GM19023 (cell line): ENCODE measurements at regions not wholly inside any gene's neighbourhood (a gene's known extent, or its start where the extent isn't known, plus 50 kb on each side); places are given as distances from the start of the nearest gene placed in this dataset.
A peak's percentile ranks its signal among the peaks of the same experiment; 100 is the strongest.
"Not testable (repeated sequence)": the region's sequence is repeated elsewhere in the genome, so short reads cannot be mapped to it uniquely, and the experiment has no call there.

Experiments
- ATAC-seq: cut with Tn5 transposase; IDR thresholded peaks from one replicate; pipeline ENCODE4 v1.9.1; 2021; ENCODE audit warnings: mild to moderate bottlenecking, moderate library complexity; ENCODE audit not compliant: unreplicated experiment

DNA sequence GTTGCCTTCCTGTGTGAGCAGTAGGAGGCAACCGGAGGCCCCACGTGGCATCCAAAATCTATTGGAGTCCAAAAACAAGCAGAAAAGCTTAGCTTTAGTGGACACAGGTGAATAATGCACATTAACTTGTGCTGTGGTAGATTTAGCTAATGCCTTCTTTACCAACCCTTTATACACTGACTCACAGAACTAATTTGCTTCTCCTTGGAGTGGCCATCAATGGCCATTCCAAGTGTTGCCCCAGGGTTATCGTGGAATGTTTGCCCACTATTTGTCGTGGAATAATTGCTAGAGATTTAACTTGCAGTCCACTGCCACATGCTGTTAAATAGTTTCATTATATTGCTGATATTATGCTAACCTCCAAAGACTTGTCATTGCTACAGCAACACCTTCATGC lies 729.1 kb downstream of the STPG2 start:
- no peak for ATAC-seq

GRCh38 chr4:97432551-97432950 lies 710.7 kb downstream of the STPG2 start:
- no peak for ATAC-seq

DNA sequence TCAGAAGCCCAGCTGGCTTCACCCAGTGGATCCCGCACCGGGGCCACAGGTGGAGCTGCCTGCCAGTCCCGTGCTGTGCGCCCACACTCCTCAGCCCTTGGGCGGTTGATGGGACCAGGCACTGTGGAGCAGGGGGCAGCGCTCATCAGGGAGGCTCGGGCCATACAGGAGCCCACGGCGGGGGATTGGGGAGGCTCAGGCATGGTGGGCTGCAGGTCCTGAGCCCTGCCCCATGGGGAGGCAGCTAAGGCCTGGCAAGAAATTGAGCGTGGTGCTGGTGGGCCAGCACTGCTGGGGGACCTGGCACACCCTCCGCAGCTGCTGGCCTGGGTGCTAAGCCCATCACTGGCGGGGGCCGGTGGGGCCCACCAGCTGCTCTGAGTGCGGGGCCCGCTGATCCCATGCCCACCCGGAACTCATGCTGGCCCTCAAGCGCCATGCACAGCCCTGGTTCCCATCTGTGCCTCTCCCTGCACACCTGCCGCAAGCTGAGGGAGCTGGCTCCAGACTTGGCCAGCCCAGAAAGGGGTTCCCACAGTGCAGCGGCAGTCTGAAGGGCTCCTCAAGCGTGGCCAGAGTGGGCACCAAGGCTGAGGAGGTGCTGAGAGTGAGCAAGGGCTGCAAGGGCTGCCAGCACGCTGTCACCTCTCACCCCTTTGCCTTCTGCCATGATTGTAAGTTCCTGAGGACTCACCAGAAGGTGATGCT lies 705.1 kb downstream of the STPG2 start:
- not testable (repeated sequence) for ATAC-seq

DNA sequence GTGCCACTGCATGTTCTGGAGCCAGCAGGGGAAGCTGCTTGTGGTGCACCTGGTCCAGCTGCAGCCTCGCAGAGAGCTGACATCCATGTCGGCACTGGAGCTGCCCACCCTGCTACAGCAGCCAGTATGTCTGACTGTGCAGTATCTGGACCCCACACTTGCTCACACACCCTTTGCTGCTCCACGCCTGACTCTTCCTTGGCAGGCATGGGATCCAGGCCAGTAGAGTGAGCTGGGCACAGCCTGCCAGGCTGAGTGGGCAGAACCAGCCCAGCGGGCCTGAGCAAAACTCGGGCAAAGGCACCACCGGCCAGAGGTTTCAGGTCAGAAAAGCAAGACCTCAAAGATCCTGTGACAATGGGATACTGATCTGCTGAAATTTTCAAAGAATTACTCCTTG lies 690.1 kb downstream of the STPG2 start:
- no peak for ATAC-seq

DNA sequence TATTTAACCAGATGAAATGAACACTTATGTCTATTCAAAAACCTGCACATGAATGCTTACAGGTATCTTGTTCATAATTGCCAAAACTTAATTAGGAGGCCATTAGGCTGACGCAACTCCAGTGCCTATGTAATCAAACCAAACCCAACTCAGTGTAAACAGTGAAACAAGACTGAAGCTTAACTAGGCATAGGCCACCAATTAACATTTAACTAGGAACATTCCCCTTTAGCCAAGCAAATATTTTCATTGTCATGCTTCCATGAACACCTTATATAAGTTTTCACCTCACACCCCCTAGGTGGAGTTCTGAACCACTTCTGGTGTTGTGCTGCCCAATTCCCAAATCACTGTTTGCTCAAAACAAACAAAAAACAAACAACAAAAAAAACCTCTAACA lies 686.0 kb downstream of the STPG2 start:
- ATAC-seq: no peak

- ATAC-seq: no peak
Measured at GRCh38 chr4:97468272-97468671, 675.0 kb downstream of the STPG2 start.

GRCh38 chr4:97475621-97476020 lies 667.7 kb downstream of the STPG2 start:
- ATAC-seq: no peak

GRCh38 chr4:97477974-97478373 lies 665.3 kb downstream of the STPG2 start:
- ATAC-seq: no peak

DNA sequence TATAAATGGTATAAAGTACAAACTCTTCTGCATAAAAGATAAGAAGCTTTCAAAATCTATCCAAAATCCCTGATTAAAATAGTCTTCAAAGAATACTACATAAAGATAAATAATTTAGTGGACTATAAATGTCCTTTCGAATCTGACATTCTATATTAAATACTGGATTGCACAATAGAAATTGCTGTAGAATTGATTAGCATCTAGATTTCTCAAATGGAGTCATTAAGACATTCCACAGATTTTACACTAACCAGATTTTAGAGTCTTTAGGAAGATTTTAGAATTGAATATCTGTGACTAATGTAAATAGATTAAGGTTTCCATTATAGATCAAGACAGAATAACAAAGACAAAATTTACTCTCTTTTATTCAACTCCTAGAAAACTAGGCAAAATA lies 663.9 kb downstream of the STPG2 start:
- ATAC-seq: no peak

- ATAC-seq: no peak
Measured at GRCh38 chr4:97491856-97492255, 651.4 kb downstream of the STPG2 start.

DNA sequence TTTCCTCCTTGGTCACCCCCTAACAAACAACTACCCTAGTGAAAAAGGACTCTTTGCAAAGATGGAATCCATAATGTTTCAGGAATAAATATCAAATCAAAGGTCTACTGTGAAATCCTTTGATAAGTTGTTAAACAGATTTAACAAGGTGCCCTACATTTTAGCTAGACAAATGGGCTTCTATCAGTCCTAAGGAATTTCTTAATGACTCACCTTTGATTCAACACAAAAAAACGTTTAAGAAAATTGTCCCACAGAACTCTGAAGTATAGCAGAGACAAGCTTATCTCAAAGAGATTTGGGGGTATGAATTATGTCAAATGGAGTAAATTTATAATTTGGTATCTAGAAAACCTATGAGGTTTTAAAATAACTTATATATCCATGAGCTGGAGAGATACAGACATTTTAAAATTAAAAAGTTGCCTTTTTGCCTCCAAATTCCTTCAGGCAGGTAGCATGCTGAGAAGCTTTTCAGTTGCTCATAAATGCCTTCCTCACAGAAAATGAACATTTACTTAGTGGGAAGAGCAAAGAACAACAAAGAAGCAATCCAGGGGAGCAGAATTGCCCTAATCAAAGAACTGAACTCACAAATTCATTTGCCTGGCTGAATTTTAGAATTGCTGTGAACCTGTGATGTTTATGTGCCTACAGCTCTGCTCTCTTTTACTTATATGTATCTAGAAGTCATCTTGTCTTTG lies 649.3 kb downstream of the STPG2 start:
- no peak for ATAC-seq

DNA sequence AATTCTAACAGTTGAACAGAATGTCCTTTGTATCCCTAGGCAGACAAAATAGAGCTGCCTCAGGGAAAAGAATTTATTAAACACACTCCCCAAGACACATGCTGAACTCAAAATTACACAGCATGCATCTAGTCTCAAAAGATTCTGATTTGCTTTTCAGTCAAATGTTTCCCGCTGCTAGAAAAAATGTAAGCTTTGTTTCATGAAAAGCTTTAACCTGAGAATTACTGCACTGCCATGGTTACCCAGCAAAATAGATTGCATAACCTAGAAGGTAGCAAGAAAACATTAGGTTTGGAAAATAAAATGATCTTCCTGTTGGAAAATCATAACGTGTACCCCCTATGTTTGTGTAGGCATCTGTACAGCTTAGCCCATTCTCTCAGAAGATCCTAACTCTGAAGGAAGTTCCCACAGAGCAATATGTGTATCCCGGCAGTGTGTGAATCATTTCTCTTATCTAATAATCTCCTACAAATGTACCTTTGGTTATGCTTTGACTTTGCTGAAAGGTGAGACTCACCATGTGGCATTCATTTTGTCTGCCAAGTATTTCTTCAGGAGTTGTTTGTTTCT lies 646.9 kb downstream of the STPG2 start:
- ATAC-seq: no peak

DNA sequence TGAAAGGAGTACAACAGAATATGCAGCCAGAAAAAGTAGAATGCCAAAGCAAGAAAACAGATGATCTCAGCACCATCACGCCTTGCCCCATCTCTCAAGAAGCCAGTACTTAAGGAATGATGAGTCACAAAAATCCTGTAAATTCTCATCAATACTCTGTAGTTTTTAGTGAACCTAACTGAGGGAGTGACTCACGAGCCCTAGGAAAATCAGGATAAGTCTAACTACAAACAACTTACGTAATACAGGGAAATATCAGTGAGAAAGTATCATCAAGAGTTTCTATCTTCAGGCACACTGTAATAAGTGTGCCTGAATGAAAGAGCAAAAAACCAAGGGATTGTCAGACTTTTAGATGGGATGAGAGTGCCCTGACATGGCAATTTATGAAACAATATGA lies 644.4 kb downstream of the STPG2 start:
- ATAC-seq: no peak

DNA sequence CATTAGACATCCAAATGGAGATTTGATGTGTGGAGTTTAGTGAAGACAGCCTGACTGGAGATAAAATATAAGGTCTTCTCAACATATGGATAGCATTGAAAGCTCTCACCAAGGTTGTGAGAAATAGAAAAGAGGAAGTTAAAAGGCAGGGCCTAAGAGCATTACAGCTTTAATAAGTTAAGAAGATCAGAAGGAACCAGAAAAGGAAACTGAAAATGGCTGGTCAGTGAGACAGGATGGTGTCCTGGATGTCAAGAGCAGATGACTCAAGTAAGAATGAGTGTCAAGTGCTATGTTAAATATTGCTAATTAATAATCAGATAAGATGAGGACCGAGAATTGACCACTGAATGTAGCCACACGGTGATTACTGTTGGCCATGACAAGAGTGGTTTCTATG lies 642.9 kb downstream of the STPG2 start:
- ATAC-seq: peak; percentile 97

GRCh38 chr4:97504713-97505112 lies 638.6 kb downstream of the STPG2 start:
- no peak for ATAC-seq

DNA sequence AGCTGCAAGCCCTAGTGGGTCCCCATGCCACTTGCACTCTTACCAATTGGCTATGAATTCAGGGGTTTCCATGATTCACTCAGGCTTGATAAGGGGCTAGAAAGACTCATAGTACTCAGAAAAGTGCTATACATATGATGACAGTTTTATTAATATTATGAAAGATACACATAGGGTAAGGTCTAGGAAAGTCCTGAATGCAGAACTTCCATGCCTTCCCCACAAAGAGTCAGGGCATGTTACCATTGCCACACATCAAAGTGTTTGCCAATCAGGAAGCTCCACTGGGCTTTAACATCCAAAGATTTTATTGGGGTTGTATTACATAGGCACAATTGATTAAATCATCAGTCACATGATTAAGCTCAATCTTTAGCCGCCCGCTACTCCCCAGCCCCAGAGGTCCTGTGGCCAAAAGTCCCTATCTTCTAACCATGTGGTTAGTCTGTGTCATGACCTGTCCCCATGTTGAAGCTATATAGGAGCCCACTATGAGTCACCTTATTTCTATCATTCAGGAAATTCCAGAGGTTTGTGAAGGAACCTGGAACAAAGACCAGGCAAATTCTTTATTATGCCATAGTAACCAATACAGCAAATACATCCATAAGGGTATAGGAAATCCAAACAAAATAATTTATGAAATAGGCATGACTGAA lies 635.6 kb downstream of the STPG2 start:
- ATAC-seq: no peak
